SK-N-SH (cell line): ENCODE measurements at regions not wholly inside any gene's neighbourhood (a gene's known extent, or its start where the extent isn't known, plus 50 kb on each side); places are given as distances from the start of the nearest gene placed in this dataset.

Source experiments
- CTCF ChIA-PET: fragments of 300-600, 350-600 bp; formaldehyde crosslinking; extraction: SDS; loops from one replicate; lab custom pipeline; 2021; lab: Yijun Ruan, JAX
- POLR2A ChIA-PET: fragments of 350-600 bp; sonication (Branson Sonifier 250); formaldehyde crosslinking; extraction: SDS; loops from one replicate; lab custom pipeline; 2020; ENCODE audit warnings: antibody characterized with exemption, inconsistent platforms; lab: Yijun Ruan, JAX
- DNase-seq: peaks from one replicate; pipeline ENCODE4 v3.0.0; 2012
- H2AFZ ChIP-seq: fragments of 200-600 bp; sonication (generic); 2 replicates; pipeline ENCODE4 v1.8.1; 2016; ENCODE audit warnings: antibody characterized with exemption, mild to moderate bottlenecking, low read depth
- H3F3A ChIP-seq: fragments of 200-600 bp; sonication (generic); replicated peaks from 2 replicates; pipeline ENCODE3; 2016; ENCODE audit warnings: antibody characterized with exemption, mild to moderate bottlenecking; ENCODE audit not compliant: insufficient read depth
- H3K27ac ChIP-seq, 2 experiments: fragments of 200-500 bp in 1 of 2; fragments of 200-600 bp in 1 of 2; sonication (Bioruptor generic) in 1 of 2; sonication (generic), shearing (Covaris generic) in 1 of 2; 2 replicates each; pipeline versions ENCODE4 v1.5.1 to v1.6.1; 2014 to 2016; ENCODE audit warnings: low read depth in 2 of 2, inconsistent platforms in 1 of 2, low read length in 1 of 2, mild to moderate bottlenecking in 1 of 2, mixed read lengths in 1 of 2
- H3K27me3 ChIP-seq: fragments of 200-600 bp; sonication (generic), shearing (Covaris generic); 2 replicates; pipeline ENCODE4 v1.6.1; 2016; ENCODE audit warnings: mixed run types; ENCODE audit not compliant: insufficient read depth
- H3K36me3 ChIP-seq, 2 experiments: fragments of 200-500 bp in 1 of 2; fragments of 200-600 bp in 1 of 2; sonication (Bioruptor generic) in 1 of 2; sonication (generic) in 1 of 2; replicated peaks in 1 of 2; 2 replicates each; pipeline versions ENCODE3 to v1.5.1; 2014 to 2016; ENCODE audit warnings: low read length in 1 of 2, mild to moderate bottlenecking in 1 of 2; ENCODE audit not compliant: insufficient read depth in 2 of 2, control insufficient read depth in 1 of 2
- H3K4me1 ChIP-seq, 2 experiments: fragments of 200-500 bp in 1 of 2; fragments of 200-600 bp in 1 of 2; sonication (Bioruptor generic) in 1 of 2; sonication (generic), shearing (Covaris generic) in 1 of 2; 2 replicates each; pipeline versions ENCODE4 v1.5.1 to v1.6.1; 2014 to 2016; ENCODE audit warnings: low read depth in 1 of 2, low read length in 1 of 2, mixed run types in 1 of 2; ENCODE audit not compliant: insufficient read depth in 2 of 2, control insufficient read depth in 1 of 2
- H3K4me2 ChIP-seq: fragments of 200-600 bp; sonication (generic), shearing (Covaris generic); 2 replicates; pipeline ENCODE4 v1.6.1; 2017; ENCODE audit warnings: mixed run types
- H3K4me3 ChIP-seq, 2 experiments: fragments of 200-500 bp in 1 of 2; fragments of 200-600 bp in 1 of 2; sonication (Bioruptor generic) in 1 of 2; sonication (generic), shearing (Covaris generic) in 1 of 2; 2 replicates each; pipeline versions ENCODE4 v1.5.1 to v1.8.1; 2014 to 2016; ENCODE audit warnings: low read depth in 2 of 2, inconsistent platforms in 1 of 2, low read length in 1 of 2, mild to moderate bottlenecking in 1 of 2, mixed read lengths in 1 of 2, moderate library complexity in 1 of 2
- H3K79me2 ChIP-seq: fragments of 200-600 bp; sonication (generic); 2 replicates; pipeline ENCODE4 v1.8.1; 2017; ENCODE audit warnings: mild to moderate bottlenecking; ENCODE audit not compliant: insufficient read depth
- H3K9ac ChIP-seq: fragments of 200-600 bp; sonication (generic); 2 replicates; pipeline ENCODE4 v1.6.1; 2017; ENCODE audit warnings: mixed run types
- H3K9me2 ChIP-seq: fragments of 200-600 bp; sonication (generic); 2 replicates; pipeline ENCODE4 v1.6.1; 2017; ENCODE audit warnings: mixed run types
- H3K9me3 ChIP-seq: fragments of 200-600 bp; sonication (generic); 2 replicates; pipeline ENCODE4 v1.6.1; 2017; ENCODE audit warnings: mixed run types, mild to moderate bottlenecking, moderate library complexity
- H4K20me1 ChIP-seq: fragments of 200-600 bp; sonication (generic); 2 replicates; pipeline ENCODE4 v1.6.1; 2017; ENCODE audit warnings: mild to moderate bottlenecking, mixed run types; ENCODE audit not compliant: insufficient read depth
- ELF1 ChIP-seq: IDR thresholded peaks from 2 replicates; pipeline ENCODE4 v1.4.0; 2012
- EP300 ChIP-seq, 2 experiments: IDR thresholded peaks; 2 replicates each; pipeline versions ENCODE4 v1.4.0 to v1.6.1; 2012; ENCODE audit warnings: borderline replicate concordance in 1 of 2, low read depth in 1 of 2, low read length in 1 of 2
- FOXJ3 ChIP-seq: sonication (generic); formaldehyde crosslinking; IDR thresholded peaks from 2 replicates; pipeline ENCODE4 v1.5.1; 2020; ENCODE audit warnings: mild to moderate bottlenecking, missing genetic modification reagents
- FOXM1 ChIP-seq: IDR thresholded peaks from 2 replicates; pipeline ENCODE4 v1.4.0; 2012; ENCODE audit warnings: low read depth, mild to moderate bottlenecking
- GABPA ChIP-seq: IDR thresholded peaks from 2 replicates; pipeline ENCODE4 v1.4.0; 2012; ENCODE audit warnings: low read depth, mild to moderate bottlenecking
- GATA2 ChIP-seq: sonication (generic); formaldehyde crosslinking; IDR thresholded peaks from 2 replicates; pipeline ENCODE4 v1.5.0; 2020; ENCODE audit warnings: mild to moderate bottlenecking, missing genetic modification reagents
- MXI1 ChIP-seq: IDR thresholded peaks from 2 replicates; pipeline ENCODE4 v1.6.1; 2012; ENCODE audit warnings: mild to moderate bottlenecking, low read depth, low read length, improper control_type of control experiment
- RCOR1 ChIP-seq: fragments of 150-350 bp; IDR thresholded peaks from 2 replicates; pipeline ENCODE4 v1.6.1; 2017; ENCODE audit warnings: antibody characterized with exemption, low read length
- TAF1 ChIP-seq: IDR thresholded peaks from 2 replicates; pipeline ENCODE4 v1.6.1; 2012; ENCODE audit warnings: low read depth, mild to moderate bottlenecking, low read length, moderate library complexity, borderline replicate concordance
- USF2 ChIP-seq: fragments of 150-350 bp; IDR thresholded peaks from 2 replicates; pipeline ENCODE4 v1.6.1; 2017; ENCODE audit warnings: antibody characterized with exemption, low read length, low read depth, borderline replicate concordance
- YY1 ChIP-seq: IDR thresholded peaks from 2 replicates; pipeline ENCODE4 v1.4.0; 2012; ENCODE audit warnings: low read depth, mild to moderate bottlenecking
- ZBTB33 ChIP-seq: IDR thresholded peaks from 2 replicates; pipeline ENCODE4 v1.4.0; 2012; ENCODE audit warnings: low read depth, borderline replicate concordance
- WGBS: methylation state at CpG from one replicate; pipeline ENCODE4 v1.1.6; 2017; ENCODE audit warnings: low lambda C conversion rate; 5-methylcytosine and 5-hydroxymethylcytosine counted together

DNA sequence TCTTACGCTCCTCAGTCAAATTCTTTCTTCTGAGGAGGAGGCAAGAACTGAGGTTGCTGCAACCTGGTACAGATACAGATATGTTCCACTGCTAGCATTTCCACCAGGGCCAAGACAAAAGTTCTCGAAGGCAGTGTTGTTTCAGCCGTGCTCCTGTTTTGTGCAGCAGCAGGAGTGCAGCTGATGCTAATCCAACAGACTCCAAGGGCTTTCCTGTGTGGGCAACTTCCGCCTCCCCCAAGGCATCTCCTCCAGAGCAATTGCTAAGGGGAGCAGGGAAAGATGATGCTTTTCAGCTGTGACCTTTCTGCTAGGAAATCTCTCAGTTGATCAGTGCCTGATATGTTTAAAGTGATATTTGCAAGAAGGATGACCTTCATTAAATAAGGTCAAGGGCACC lies 52.6 kb upstream of the DAPL1 start:
- peak; percentile 38 for DNase-seq
- Histone ChIP-seq H3K9ac (no peak overlapping the region), H3K27ac (no peak overlapping the region), H3K4me2 (no peak overlapping the region), H3K27me3 (no peaks in the 10 kb centered on the region), H2AFZ (no peak overlapping the region), H3F3A (no peaks in the 10 kb centered on the region), H3K36me3 (no peaks in the 10 kb centered on the region), H3K4me3 (no peak overlapping the region), H3K9me3 (no peaks in the 10 kb centered on the region), H4K20me1 (no peaks in the 10 kb centered on the region), H3K79me2 (no peaks in the 10 kb centered on the region), H3K9me2 (no peaks in the 10 kb centered on the region), H3K4me1 (peaks cover 0 to 12% of the 10 kb centered on the region in 2 experiments; a peak in 1 of 4 replicates)
- ChIA-PET CTCF (interaction anchor here (0.9 to 16.1 kb wide), 6 partner anchors 10 to 719 kb away, joined by 3 to 256 read pairs (median 38); no protein-coding TSS in a partner anchor), POLR2A (no interaction called here)
- 75% methylated on average over 4 of the region's 4 CpGs for WGBS
- TF ChIP-seq FOXM1, result no peak
- TF ChIP-seq EP300 (IDR thresholded peaks at IDR 0.05; ENCODE audit: borderline replicate concordance in 1 of 2, low read depth in 1 of 2, low read length in 1 of 2), result peak in 1 of 2 experiments; percentile 29; a peak in 1 of 4 replicates

GRCh38 chr2:158743466-158743865 lies 51.7 kb upstream of the DAPL1 start:
- 55% methylated on average over 4 of the region's 4 CpGs for WGBS
- Histone ChIP-seq H3K4me2 (no peak overlapping the region), H3K36me3 (no peaks in the 10 kb centered on the region), H3K27ac (peak overlapping the region in 1 of 2 experiments; percentile 16; a peak in 1 of 4 replicates), H3K9ac (no peak overlapping the region), H3F3A (no peaks in the 10 kb centered on the region), H3K9me2 (no peaks in the 10 kb centered on the region), H3K79me2 (no peaks in the 10 kb centered on the region), H2AFZ (no peak overlapping the region), H4K20me1 (no peaks in the 10 kb centered on the region), H3K4me1 (peaks cover 0 to 12% of the 10 kb centered on the region in 2 experiments; a peak in 1 of 4 replicates), H3K9me3 (no peaks in the 10 kb centered on the region), H3K27me3 (no peaks in the 10 kb centered on the region), H3K4me3 (no peak overlapping the region)
- DNase-seq, result peak; percentile 49
- ChIA-PET CTCF (interaction anchor here (0.9 to 16.1 kb wide), 11 partner anchors 9 to 720 kb away, joined by 3 to 256 read pairs (median 5); partner anchors contain the start of genes CCDC148 and PKP4), POLR2A (no interaction called here)
- TF ChIP-seq MXI1, result 0 out of 2 replicates have a peak, but pooled peaks have one; percentile 35
- peak; percentile 57; the same call in 1 of the 2 replicates for TF ChIP-seq FOXJ3 (CRISPR knock-in tag)
- TF ChIP-seq ZBTB33, result no peak

- H3F3A ChIP-seq, result no peaks in the 10 kb centered on the region
- H3K79me2 ChIP-seq, result no peaks in the 10 kb centered on the region
- H3K9me2 ChIP-seq, result no peaks in the 10 kb centered on the region
- no peak overlapping the region for H2AFZ ChIP-seq
- no peak for DNase-seq
- no peak overlapping the region for H3K4me2 ChIP-seq
- POLR2A ChIA-PET, result no interaction called here
- H3K27me3 ChIP-seq, result no peaks in the 10 kb centered on the region
- no peak overlapping the region for H3K4me3 ChIP-seq
- H3K27ac ChIP-seq, result no peak overlapping the region
- H3K9ac ChIP-seq, result no peak overlapping the region
- peaks cover 0 to 12% of the 10 kb centered on the region in 2 experiments; a peak in 1 of 4 replicates for H3K4me1 ChIP-seq
- CTCF ChIA-PET, result interaction anchor here (1.0 to 16.1 kb wide), 11 partner anchors 11 to 721 kb away, joined by 3 to 256 read pairs (median 8); partner anchors contain the start of genes CCDC148 and PKP4
- H3K9me3 ChIP-seq, result no peaks in the 10 kb centered on the region
- no peaks in the 10 kb centered on the region for H4K20me1 ChIP-seq
- no peaks in the 10 kb centered on the region for H3K36me3 ChIP-seq
- TF ChIP-seq GABPA (no peak), ELF1 (no peak), USF2 (no peak), TAF1 (no peak), GATA2 (CRISPR knock-in tag) (no peak), RCOR1 (no peak), YY1 (no peak)
Observed at GRCh38 chr2:158743879-158744278, 51.2 kb upstream of the DAPL1 start.
